Heart right ventricle (tissue), 16 donors: ENCODE measurements at regions not wholly inside any gene's neighbourhood (a gene's known extent, or its start where the extent isn't known, plus 50 kb on each side); places are given as distances from the start of the nearest gene placed in this dataset.
A peak's percentile ranks its signal among the peaks of the same experiment; 100 is the strongest.

Source experiments
- ATAC-seq, 8 donors: fragments of 200-7000 bp; cut with Tn5 transposase; one replicate each; pipeline ENCODE4 v1.9.1; 2020; ENCODE audit warnings: mild to moderate bottlenecking in 8 of 8, moderate library complexity in 8 of 8, moderate number of reproducible peaks in 1 of 8
- DNase-seq, 2 donors: peaks; one replicate each; pipeline ENCODE4 v3.0.0-alpha.2; 2020
- H3K27ac ChIP-seq, 10 donors: fragments of 200-600 bp; sonication (generic) in 2 of 10; one replicate each; pipeline versions ENCODE4 v1.5.0 to v1.8.0; 2020 to 2022; ENCODE audit warnings: mild to moderate bottlenecking in 3 of 10
- H3K27me3 ChIP-seq, 7 donors: fragments of 200-600 bp; one replicate each; pipeline ENCODE4 v1.8.0; 2021 to 2022; ENCODE audit warnings: mild to moderate bottlenecking in 2 of 7
- H3K36me3 ChIP-seq, 9 donors: fragments of 200-600 bp; sonication (generic) in 1 of 9; one replicate each; pipeline versions ENCODE4 v1.5.0 to v1.8.0; 2020 to 2022; ENCODE audit warnings: mild to moderate bottlenecking in 2 of 9
- H3K4me1 ChIP-seq, 9 donors: fragments of 200-600 bp; sonication (generic) in 1 of 9; one replicate each; pipeline versions ENCODE4 v1.5.0 to v1.8.0; 2020 to 2022; ENCODE audit warnings: mild to moderate bottlenecking in 4 of 9
- H3K4me3 ChIP-seq, 10 donors: fragments of 200-600 bp; sonication (generic) in 2 of 10; one replicate each; pipeline versions ENCODE4 v1.5.0 to v1.8.0; 2020 to 2022; ENCODE audit warnings: mild to moderate bottlenecking in 7 of 10, moderate library complexity in 2 of 10
- H3K9me3 ChIP-seq, 11 donors: fragments of 200-600 bp in 10 of 11; sonication (generic) in 2 of 11; one replicate each; pipeline versions ENCODE4 v1.5.0 to v1.8.0; 2013 to 2022; ENCODE audit warnings: mild to moderate bottlenecking in 2 of 11, control low read depth in 1 of 11, moderate library complexity in 1 of 11
- CTCF ChIP-seq, 9 donors: fragments of 200-600 bp; sonication (generic) in 2 of 9; IDR thresholded peaks; one replicate each; pipeline versions ENCODE4 v1.5.0 to v1.8.0; 2021 to 2022; ENCODE audit warnings: antibody characterized with exemption in 9 of 9, mild to moderate bottlenecking in 5 of 9, moderate library complexity in 1 of 9
- WGBS, 2 donors: extraction: QIAGEN DNeasy Blood & Tissue Kit; methylation state at CpG; one replicate each; pipeline ENCODE4 v1.1.7; 2013; ENCODE audit warnings: inconsistent platforms in 1 of 2; 5-methylcytosine and 5-hydroxymethylcytosine counted together
- intact Hi-C, 10 donors: fragments of 100-400 bp; cut with DNase I; formaldehyde crosslinking; loops; one replicate each; pipeline versions ENCODE4 v1.11.1 to v1.14.2; 2022
- donor health status: Arrhythmogenic right ventricular cardiomyopathy.
- donor health status: ischemic (EF 13 %, LVEDD 7.1; RV severe dilation, severe dysfunction).
- donor health status: healthy with polysubstance abuse.
- donor health status: DM: no; HTN: yes; CAD: no.
- donor health status: DM: no; HTN: no; CAD: no.
- donor health status: ischemic (EF 25% LVEDD 6.9; RV normal size, moderate dysfunction).
- donor health status: ischemic (EF 25% LVEDD 5.7; RV mildly dilated, moderate dysfunction).
- donor health status: healthy.
- donor health status: DM: yes; HTN: yes; CAD: no.
- donor health status: Ischemic cardiomyopathy.
- donor health status: ischemic (EF 35%, LVEDD 5.7; RV mildly dilated, moderate dysfunction).
- donor health status: nonischemic (EF 11% LVEDD 7.7; RV severe dilation, severe dysfunction).
- donor health status: DM: yes; HTN: yes; CAD: no.
- donor health status: PGD.
- donor health status: ischemic (EF 29% LVEDD 5.4; RV normal size, mild dysfunction).
- donor health status: nonischemic (EF 23%, LVEDD 6.1; RV moderate dilation, normal function).

DNA sequence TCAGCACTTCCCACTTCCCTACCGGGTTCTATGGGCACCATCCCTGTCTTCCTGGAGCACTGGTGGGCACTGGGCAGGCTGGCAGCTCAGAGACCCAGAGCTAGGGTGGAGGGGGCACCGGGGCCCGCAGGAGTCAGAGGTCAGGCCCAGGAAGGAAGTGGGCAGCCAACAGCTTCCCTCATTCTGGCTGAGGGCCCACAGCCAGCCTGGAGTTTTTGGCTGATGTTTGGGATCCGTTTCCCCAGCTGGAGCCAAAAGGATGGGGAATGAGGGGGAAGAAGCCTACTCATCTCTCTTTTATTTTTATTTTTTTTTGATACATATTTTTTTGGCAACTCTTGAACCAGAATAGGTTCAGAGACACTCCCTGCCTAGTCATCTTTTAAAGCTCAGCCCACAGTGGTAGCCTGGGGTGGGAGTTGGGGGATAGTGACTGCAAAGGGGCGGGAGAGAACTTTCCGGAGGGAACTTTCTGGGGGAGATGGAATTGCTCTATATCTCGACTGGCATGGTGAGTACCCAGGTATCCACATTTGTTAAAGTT lies 54.2 kb upstream of the MLN start:
- no peak for DNase-seq
- Histone ChIP-seq H3K9me3 (no peaks in the 10 kb centered on the region), H3K27me3 (peaks cover 0 to 85% (median 36%) of the 10 kb centered on the region in 7 donors), H3K4me3 (no peak overlapping the region), H3K27ac (no peak overlapping the region), H3K4me1 (peaks cover 0 to 32% (median 0%) of the 10 kb centered on the region in 9 donors), H3K36me3 (no peaks in the 10 kb centered on the region)
- intact Hi-C loops: loop anchor here in 3 of 10 donors (10.0 kb wide), 2 partner anchors 167 to 287 kb away; partner anchors contain the start of gene GRM4 (in 1 of the 3)
- ATAC-seq: no peak
- WGBS, 2 donors: 60 to 83% methylated on average over 7 of the region's 7 CpGs
- TF ChIP-seq CTCF (IDR thresholded peaks at IDR 0.05): no peak

DNA sequence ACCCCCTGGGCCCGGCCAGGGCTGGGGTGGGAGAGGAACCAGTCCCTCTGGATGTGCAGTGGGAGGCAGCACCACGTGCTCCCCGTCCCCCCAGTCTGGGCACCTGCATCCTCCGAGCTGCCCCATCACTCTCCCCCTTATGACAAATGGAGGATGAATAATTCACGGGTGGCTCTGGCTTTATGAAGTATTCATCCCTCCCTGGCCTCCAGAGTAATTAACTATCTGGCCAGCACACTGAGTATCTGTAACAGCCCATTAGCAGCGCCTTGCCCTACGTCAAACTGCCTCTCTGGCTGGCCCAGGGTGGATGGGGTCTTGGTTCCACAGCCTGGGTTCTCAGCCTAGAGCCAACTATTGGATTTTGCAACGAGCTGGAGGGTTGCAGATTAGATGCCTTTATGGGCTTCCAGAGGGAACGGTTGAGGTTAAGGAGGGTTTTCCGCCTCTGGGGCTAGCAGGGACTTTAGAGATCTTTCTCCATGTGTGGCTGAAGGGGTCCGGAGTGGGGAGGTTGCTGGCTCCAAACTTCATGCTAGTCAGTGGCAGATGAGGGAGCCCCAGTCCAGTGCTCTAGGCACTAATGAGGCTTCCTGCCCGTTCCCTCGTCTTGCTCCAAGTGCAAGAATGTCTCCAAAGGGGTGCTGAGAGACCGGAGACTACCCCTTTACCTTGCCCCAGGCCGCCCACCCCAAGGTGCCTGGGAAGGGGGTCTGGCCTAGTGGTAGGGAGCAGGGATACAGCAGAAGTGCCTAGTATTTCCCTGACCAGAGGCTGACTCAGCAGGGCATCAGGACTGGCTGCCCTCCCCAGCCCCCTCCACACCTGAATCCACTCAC lies 53.5 kb upstream of the MLN start:
- H3K27me3 ChIP-seq: peaks cover 0 to 84% (median 29%) of the 10 kb centered on the region in 7 donors
- intact Hi-C loops: loop anchor here in 3 of 10 donors (10.0 kb wide), 2 partner anchors 167 to 287 kb away; partner anchors contain the start of gene GRM4 (in 1 of the 3)
- H3K36me3 ChIP-seq: no peaks in the 10 kb centered on the region
- ATAC-seq (no peak), DNase-seq (no peak)
- H3K4me3 ChIP-seq: no peak overlapping the region
- TF ChIP-seq CTCF (IDR thresholded peaks at IDR 0.05): no peak
- 71 to 72% methylated on average over 15 of the region's 15 CpGs for WGBS, 2 donors
- H3K4me1 ChIP-seq: peaks cover 0 to 32% (median 0%) of the 10 kb centered on the region in 9 donors
- H3K27ac ChIP-seq: no peak overlapping the region
- no peaks in the 10 kb centered on the region for H3K9me3 ChIP-seq

GRCh38 chr6:33856655-33857054 lies 52.9 kb upstream of the MLN start:
- intact Hi-C loops: loop anchor here in 3 of 10 donors (10.0 kb wide), 2 partner anchors 168 to 288 kb away; partner anchors contain the start of gene GRM4 (in 1 of the 3)
- DNase-seq: no peak
- no peak overlapping the region for H3K27ac ChIP-seq
- H3K4me3 ChIP-seq: no peak overlapping the region
- peaks cover 0 to 32% (median 0%) of the 10 kb centered on the region in 9 donors for H3K4me1 ChIP-seq
- H3K9me3 ChIP-seq: no peaks in the 10 kb centered on the region
- WGBS, 2 donors: 80 to 86% methylated on average over 5 of the region's 5 CpGs
- no peaks in the 10 kb centered on the region for H3K36me3 ChIP-seq
- peak in 1 of 8 donors; percentile 28 for ATAC-seq
- H3K27me3 ChIP-seq: peaks cover 0 to 87% (median 29%) of the 10 kb centered on the region in 7 donors
- no peak for TF ChIP-seq CTCF (IDR thresholded peaks at IDR 0.05)

- WGBS, 2 donors: 87 to 97% methylated on average over 6 of the region's 6 CpGs
- DNase-seq: no peak
- TF ChIP-seq CTCF (IDR thresholded peaks at IDR 0.05): no peak
- H3K4me3 ChIP-seq: no peak overlapping the region
- peak in 1 of 8 donors; percentile 25 for ATAC-seq
- intact Hi-C loops: loop anchor here in 3 of 10 donors (10.0 kb wide), 2 partner anchors 169 to 289 kb away; partner anchors contain the start of gene GRM4 (in 1 of the 3)
- H3K27me3 ChIP-seq: peaks cover 0 to 91% (median 30%) of the 10 kb centered on the region in 7 donors
- H3K36me3 ChIP-seq: no peaks in the 10 kb centered on the region
- no peak overlapping the region for H3K27ac ChIP-seq
- no peaks in the 10 kb centered on the region for H3K9me3 ChIP-seq
- peaks cover 0 to 29% (median 0%) of the 10 kb centered on the region in 9 donors for H3K4me1 ChIP-seq
Observed at GRCh38 chr6:33856031-33856590, 52.3 kb upstream of the MLN start.
